ENCODE measurements at regions not wholly inside any gene's neighbourhood (a gene's known extent, or its start where the extent isn't known, plus 50 kb on each side); places are given as distances from the start of the nearest gene placed in this dataset.

- H3K27me3 Mint-ChIP-seq (ENCODE audit: low read depth in 3 of 3) = peaks cover 0 to 3% (median 0%) of the 10 kb centered on the region in 3 donors
- H3K9me3 Mint-ChIP-seq = no peaks in the 10 kb centered on the region
- no peak for DNase-seq
- H3K36me3 Mint-ChIP-seq = no peaks in the 10 kb centered on the region
- no peak overlapping the region for H3K27ac Mint-ChIP-seq
- no peaks in the 10 kb centered on the region for H3K4me1 Mint-ChIP-seq
- H3K4me3 Mint-ChIP-seq = no peak overlapping the region
Observed at GRCh38 chr7:121473645-121474300, 77.7 kb upstream of the FAM3C start.

- DNase-seq = no peak
- Mint-ChIP-seq H3K36me3 (peaks cover 0 to 3% (median 0%) of the 10 kb centered on the region in 3 donors), H3K4me1 (no peaks in the 10 kb centered on the region), H3K9me3 (no peaks in the 10 kb centered on the region), H3K27me3 (ENCODE audit: low read depth in 3 of 3) (peaks cover 0 to 4% (median 0%) of the 10 kb centered on the region in 3 donors), H3K27ac (no peak overlapping the region), H3K4me3 (no peak overlapping the region)
Observed at GRCh38 chr7:121466455-121466854, 70.3 kb upstream of the FAM3C start.

GRCh38 chr7:121459148-121459547, 63.0 kb upstream of the FAM3C start:
- H3K36me3 Mint-ChIP-seq = no peaks in the 10 kb centered on the region
- H3K27ac Mint-ChIP-seq = no peak overlapping the region
- no peak overlapping the region for H3K4me3 Mint-ChIP-seq
- no peaks in the 10 kb centered on the region for H3K4me1 Mint-ChIP-seq
- DNase-seq = no peak
- H3K27me3 Mint-ChIP-seq (ENCODE audit: low read depth in 3 of 3) = peaks cover 0 to 3% (median 0%) of the 10 kb centered on the region in 3 donors
- no peaks in the 10 kb centered on the region for H3K9me3 Mint-ChIP-seq

GRCh38 chr7:121456785-121457359, 60.8 kb upstream of the FAM3C start:
- H3K4me1 Mint-ChIP-seq = no peaks in the 10 kb centered on the region
- no peak for DNase-seq
- peaks cover 0 to 3% (median 2%) of the 10 kb centered on the region in 3 donors for H3K27me3 Mint-ChIP-seq (ENCODE audit: low read depth in 3 of 3)
- no peak overlapping the region for H3K27ac Mint-ChIP-seq
- H3K4me3 Mint-ChIP-seq = no peak overlapping the region
- no peaks in the 10 kb centered on the region for H3K9me3 Mint-ChIP-seq
- no peaks in the 10 kb centered on the region for H3K36me3 Mint-ChIP-seq

GRCh38 chr7:121456015-121456414, 59.9 kb upstream of the FAM3C start:
- Mint-ChIP-seq H3K4me1 (no peaks in the 10 kb centered on the region), H3K9me3 (no peaks in the 10 kb centered on the region), H3K27me3 (ENCODE audit: low read depth in 3 of 3) (peaks cover 0 to 3% (median 2%) of the 10 kb centered on the region in 3 donors), H3K27ac (no peak overlapping the region), H3K4me3 (no peak overlapping the region), H3K36me3 (no peaks in the 10 kb centered on the region)
- DNase-seq = no peak

- no peak overlapping the region for H3K4me3 Mint-ChIP-seq
- no peaks in the 10 kb centered on the region for H3K9me3 Mint-ChIP-seq
- H3K4me1 Mint-ChIP-seq = no peaks in the 10 kb centered on the region
- DNase-seq = no peak
- H3K27me3 Mint-ChIP-seq (ENCODE audit: low read depth in 3 of 3) = peaks cover 0 to 2% (median 1%) of the 10 kb centered on the region in 3 donors
- H3K27ac Mint-ChIP-seq = no peak overlapping the region
- no peaks in the 10 kb centered on the region for H3K36me3 Mint-ChIP-seq
Observed at GRCh38 chr7:121452389-121452788, 56.3 kb upstream of the FAM3C start.

GRCh38 chr7:121451367-121452094, 55.4 kb upstream of the FAM3C start:
- Mint-ChIP-seq H3K9me3 (no peaks in the 10 kb centered on the region), H3K4me1 (no peaks in the 10 kb centered on the region), H3K27me3 (ENCODE audit: low read depth in 3 of 3) (peaks cover 0 to 2% (median 0%) of the 10 kb centered on the region in 3 donors), H3K4me3 (no peak overlapping the region), H3K27ac (no peak overlapping the region), H3K36me3 (no peaks in the 10 kb centered on the region)
- no peak for DNase-seq

- H3K4me3 Mint-ChIP-seq = no peak overlapping the region
- H3K27me3 Mint-ChIP-seq (ENCODE audit: low read depth in 3 of 3) = peaks cover 0 to 2% (median 0%) of the 10 kb centered on the region in 3 donors
- H3K4me1 Mint-ChIP-seq = no peaks in the 10 kb centered on the region
- H3K27ac Mint-ChIP-seq = no peak overlapping the region
- no peak for DNase-seq
- no peaks in the 10 kb centered on the region for H3K9me3 Mint-ChIP-seq
- no peaks in the 10 kb centered on the region for H3K36me3 Mint-ChIP-seq
Observed at GRCh38 chr7:121450631-121451198, 54.6 kb upstream of the FAM3C start.

- H3K36me3 Mint-ChIP-seq = no peaks in the 10 kb centered on the region
Observed at GRCh38 chr7:121449735-121450240, 53.7 kb upstream of the FAM3C start.

GRCh38 chr7:121449329-121449728, 53.2 kb upstream of the FAM3C start:
- no peaks in the 10 kb centered on the region for H3K36me3 Mint-ChIP-seq
- H3K9me3 Mint-ChIP-seq = no peaks in the 10 kb centered on the region
- H3K27ac Mint-ChIP-seq = no peak overlapping the region
- H3K4me1 Mint-ChIP-seq = no peaks in the 10 kb centered on the region
- peaks cover 0 to 2% (median 0%) of the 10 kb centered on the region in 3 donors for H3K27me3 Mint-ChIP-seq (ENCODE audit: low read depth in 3 of 3)
- no peak for DNase-seq
- no peak overlapping the region for H3K4me3 Mint-ChIP-seq

More at GRCh38 chr7:121449735-121450240, 53.7 kb upstream of the FAM3C start:
- DNase-seq = no peak
- peaks cover 0 to 2% (median 0%) of the 10 kb centered on the region in 3 donors for H3K27me3 Mint-ChIP-seq (ENCODE audit: low read depth in 3 of 3)
- H3K4me1 Mint-ChIP-seq = no peaks in the 10 kb centered on the region
- H3K4me3 Mint-ChIP-seq = no peak overlapping the region
- H3K9me3 Mint-ChIP-seq = no peaks in the 10 kb centered on the region
- H3K27ac Mint-ChIP-seq = no peak overlapping the region

GRCh38 chr7:121448429-121448828, 52.3 kb upstream of the FAM3C start:
- DNase-seq = no peak
- Mint-ChIP-seq H3K4me3 (no peak overlapping the region), H3K27me3 (ENCODE audit: low read depth in 3 of 3) (peaks cover 0 to 2% (median 0%) of the 10 kb centered on the region in 3 donors), H3K9me3 (no peaks in the 10 kb centered on the region), H3K27ac (no peak overlapping the region), H3K36me3 (no peaks in the 10 kb centered on the region), H3K4me1 (no peaks in the 10 kb centered on the region)

GRCh38 chr7:121447911-121448300, 51.8 kb upstream of the FAM3C start:
- Mint-ChIP-seq H3K4me3 (no peak overlapping the region), H3K27ac (no peak overlapping the region), H3K27me3 (ENCODE audit: low read depth in 3 of 3) (no peaks in the 10 kb centered on the region), H3K9me3 (no peaks in the 10 kb centered on the region), H3K36me3 (no peaks in the 10 kb centered on the region), H3K4me1 (peaks cover 1 to 2% of the 10 kb centered on the region in 2 donors)
- no peak for DNase-seq

GRCh38 chr7:121447243-121447910, 51.3 kb upstream of the FAM3C start:
- H3K4me1 Mint-ChIP-seq = peaks cover 5 to 8% of the 10 kb centered on the region in 2 donors
- H3K4me3 Mint-ChIP-seq = no peak overlapping the region
- DNase-seq = no peak
- no peaks in the 10 kb centered on the region for H3K9me3 Mint-ChIP-seq
- no peak overlapping the region for H3K27ac Mint-ChIP-seq
- H3K36me3 Mint-ChIP-seq = no peaks in the 10 kb centered on the region
- H3K27me3 Mint-ChIP-seq (ENCODE audit: low read depth in 3 of 3) = no peaks in the 10 kb centered on the region

Measured in immature natural killer cell (primary cell).